ENCODE measurements at regions not wholly inside any gene's neighbourhood (a gene's known extent, or its start where the extent isn't known, plus 50 kb on each side); places are given as distances from the start of the nearest gene placed in this dataset.

GRCh38 chr1:69483246-69483645, 84.5 kb upstream of the LRRC7 start:
- DNase-seq = no peak

- no peak for DNase-seq
Observed at GRCh38 chr1:69485616-69486015, 82.1 kb upstream of the LRRC7 start.

GRCh38 chr1:69491416-69491815, 76.3 kb upstream of the LRRC7 start:
- no peak for DNase-seq

- no peak for DNase-seq
Observed at GRCh38 chr1:69492286-69492685, 75.4 kb upstream of the LRRC7 start.

GRCh38 chr1:69494221-69494620, 73.5 kb upstream of the LRRC7 start:
- no peak for DNase-seq

- no peak for DNase-seq
Observed at GRCh38 chr1:69497441-69498221, 70.1 kb upstream of the LRRC7 start.

- DNase-seq = no peak
Observed at GRCh38 chr1:69498711-69499110, 69.0 kb upstream of the LRRC7 start.

GRCh38 chr1:69499203-69499803, 68.4 kb upstream of the LRRC7 start:
- DNase-seq = no peak

GRCh38 chr1:69502991-69503390, 64.7 kb upstream of the LRRC7 start:
- DNase-seq = no peak

- no peak for DNase-seq
Observed at GRCh38 chr1:69504730-69505252, 62.9 kb upstream of the LRRC7 start.

- DNase-seq = no peak
Observed at GRCh38 chr1:69506311-69506710, 61.4 kb upstream of the LRRC7 start.

GRCh38 chr1:69506721-69507120, 61.0 kb upstream of the LRRC7 start:
- no peak for DNase-seq

- DNase-seq = no peak
Observed at GRCh38 chr1:69510026-69510425, 57.7 kb upstream of the LRRC7 start.

- no peak for DNase-seq
Observed at GRCh38 chr1:69511426-69512192, 56.1 kb upstream of the LRRC7 start.

- no peak for DNase-seq
Observed at GRCh38 chr1:69513601-69514000, 54.1 kb upstream of the LRRC7 start.

Data from NCI-H1694 treated with DMSO at 0.1 percent for 48 hours (cell line).